ENCODE measurements at regions not wholly inside any gene's neighbourhood (a gene's known extent, or its start where the extent isn't known, plus 50 kb on each side); places are given as distances from the start of the nearest gene placed in this dataset.
"Not testable (repeated sequence)": the region's sequence is repeated elsewhere in the genome, so short reads cannot be mapped to it uniquely, and the experiment has no call there.

GRCh38 chr9:33695299-33695698, 100.1 kb upstream of the PRSS3 start:
- no peak for FAIRE-seq

GRCh38 chr9:33695856-33696255, 99.5 kb upstream of the PRSS3 start:
- FAIRE-seq: no peak

GRCh38 chr9:33697171-33697570, 98.2 kb upstream of the PRSS3 start:
- FAIRE-seq: no peak

GRCh38 chr9:33698267-33698666, 97.1 kb upstream of the PRSS3 start:
- no peak for FAIRE-seq

- FAIRE-seq: not testable (repeated sequence)
These were observed 94.4 kb upstream of the PRSS3 start for GRCh38 chr9:33700940-33701339.

- FAIRE-seq: no peak
These were observed 91.8 kb upstream of the PRSS3 start for GRCh38 chr9:33703430-33704102.

GRCh38 chr9:33705440-33705839, 89.9 kb upstream of the PRSS3 start:
- not testable (repeated sequence) for FAIRE-seq

- no peak for FAIRE-seq
These were observed 86.9 kb upstream of the PRSS3 start for GRCh38 chr9:33708441-33708840.

GRCh38 chr9:33709269-33709668, 86.1 kb upstream of the PRSS3 start:
- no peak for FAIRE-seq

- FAIRE-seq: not testable (repeated sequence)
These were observed 83.9 kb upstream of the PRSS3 start for GRCh38 chr9:33711418-33711817.

- no peak for FAIRE-seq
These were observed 80.4 kb upstream of the PRSS3 start for GRCh38 chr9:33714989-33715388.

GRCh38 chr9:33718987-33719386, 76.4 kb upstream of the PRSS3 start:
- FAIRE-seq: no peak

- no peak for FAIRE-seq
These were observed 75.6 kb upstream of the PRSS3 start for GRCh38 chr9:33719581-33720374.

GRCh38 chr9:33721674-33722358, 73.5 kb upstream of the PRSS3 start:
- peak; percentile 28 for FAIRE-seq

GRCh38 chr9:33722359-33722675, 73.0 kb upstream of the PRSS3 start:
- no peak for FAIRE-seq

- FAIRE-seq: no peak
These were observed 66.7 kb upstream of the PRSS3 start for GRCh38 chr9:33728613-33729012.

GRCh38 chr9:33731142-33731541, 64.2 kb upstream of the PRSS3 start:
- FAIRE-seq: no peak

- no peak for FAIRE-seq
These were observed 63.7 kb upstream of the PRSS3 start for GRCh38 chr9:33731625-33732024.

- FAIRE-seq: not testable (repeated sequence)
These were observed 61.0 kb upstream of the PRSS3 start for GRCh38 chr9:33734247-33734940.

GRCh38 chr9:33734941-33735835, 60.2 kb upstream of the PRSS3 start:
- not testable (repeated sequence) for FAIRE-seq

- peak; percentile 48 for FAIRE-seq
These were observed 57.4 kb upstream of the PRSS3 start for GRCh38 chr9:33737811-33738606.

Data from TTC549 (cell line).